Stimulated activated CD8-positive, alpha-beta memory T cell treated with anti-CD3 and anti-CD28 coated beads, Interleukin-4, amount 100 ng/mL, for 1 hour (primary cell): ENCODE measurements at regions not wholly inside any gene's neighbourhood (a gene's known extent, or its start where the extent isn't known, plus 50 kb on each side); places are given as distances from the start of the nearest gene placed in this dataset.
"Not testable (repeated sequence)": the region's sequence is repeated elsewhere in the genome, so short reads cannot be mapped to it uniquely, and the experiment has no call there.

Source experiments
- DNase-seq, 2 donors: peaks; one replicate each; pipeline ENCODE4 v3.0.0-alpha.2; 2020; ENCODE audit warnings: low read depth in 2 of 2, low spot score in 1 of 2

- DNase-seq = no peak
Observed at GRCh38 chr6:137545073-137545472, 50.9 kb upstream of the OLIG3 start.

GRCh38 chr6:137547186-137547585 lies 53.0 kb upstream of the OLIG3 start:
- DNase-seq = no peak

GRCh38 chr6:137547601-137548000 lies 53.4 kb upstream of the OLIG3 start:
- no peak for DNase-seq

GRCh38 chr6:137549106-137549505 lies 54.9 kb upstream of the OLIG3 start:
- DNase-seq = no peak

- no peak for DNase-seq
Observed at GRCh38 chr6:137550535-137550934, 56.3 kb upstream of the OLIG3 start.

GRCh38 chr6:137552146-137552545 lies 58.0 kb upstream of the OLIG3 start:
- DNase-seq = no peak

GRCh38 chr6:137552809-137553208 lies 58.6 kb upstream of the OLIG3 start:
- no peak for DNase-seq

GRCh38 chr6:137559521-137560183 lies 65.5 kb upstream of the OLIG3 start:
- DNase-seq = not testable (repeated sequence)

- no peak for DNase-seq
Observed at GRCh38 chr6:137560184-137560563, 66.0 kb upstream of the OLIG3 start.

GRCh38 chr6:137568067-137568466 lies 73.9 kb upstream of the OLIG3 start:
- no peak for DNase-seq

- no peak for DNase-seq
Observed at GRCh38 chr6:137570393-137570792, 76.2 kb upstream of the OLIG3 start.

GRCh38 chr6:137571854-137572253 lies 77.7 kb upstream of the OLIG3 start:
- peak; percentile 33 to 39 for DNase-seq

GRCh38 chr6:137573739-137574138 lies 79.5 kb upstream of the OLIG3 start:
- no peak for DNase-seq

GRCh38 chr6:137579612-137580011 lies 85.4 kb upstream of the OLIG3 start:
- DNase-seq = no peak

- no peak for DNase-seq
Observed at GRCh38 chr6:137581019-137581707, 87.0 kb upstream of the OLIG3 start.

- not testable (repeated sequence) for DNase-seq
Observed at GRCh38 chr6:137583519-137583918, 89.3 kb upstream of the OLIG3 start.

GRCh38 chr6:137588472-137588871 lies 94.3 kb upstream of the OLIG3 start:
- DNase-seq = no peak

- peak; percentile 1 to 26 for DNase-seq
Observed at GRCh38 chr6:137589067-137589848, 95.1 kb upstream of the OLIG3 start.

- no peak for DNase-seq
Observed at GRCh38 chr6:137590684-137591083, 96.5 kb upstream of the OLIG3 start.

GRCh38 chr6:137601471-137601870 lies 107.3 kb upstream of the OLIG3 start:
- DNase-seq = no peak

GRCh38 chr6:137602313-137603197 lies 108.4 kb upstream of the OLIG3 start:
- DNase-seq = no peak
